ENCODE measurements at regions not wholly inside any gene's neighbourhood (a gene's known extent, or its start where the extent isn't known, plus 50 kb on each side); places are given as distances from the start of the nearest gene placed in this dataset.

DNA sequence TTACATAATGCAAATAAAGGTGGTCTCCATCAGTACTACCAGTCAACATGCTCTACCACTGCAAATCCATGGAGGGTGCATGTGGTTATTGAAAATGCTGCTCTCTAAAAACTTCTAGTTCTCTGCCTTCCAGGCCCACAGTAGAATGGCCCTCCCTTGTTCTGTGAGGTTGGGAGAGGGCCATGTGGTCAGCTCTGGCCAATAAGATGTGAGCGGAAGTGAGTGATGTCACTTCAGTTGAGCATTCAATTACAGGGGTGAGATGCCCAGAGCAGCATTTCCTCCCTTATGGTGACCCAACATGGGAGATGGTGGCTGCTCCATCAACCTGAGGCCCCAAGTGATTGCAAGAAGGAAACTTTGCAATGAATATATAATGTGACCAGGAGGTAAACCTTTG is 148.8 kb downstream of the CPEB2 start:
- TF ChIP-seq, protein P1, sequence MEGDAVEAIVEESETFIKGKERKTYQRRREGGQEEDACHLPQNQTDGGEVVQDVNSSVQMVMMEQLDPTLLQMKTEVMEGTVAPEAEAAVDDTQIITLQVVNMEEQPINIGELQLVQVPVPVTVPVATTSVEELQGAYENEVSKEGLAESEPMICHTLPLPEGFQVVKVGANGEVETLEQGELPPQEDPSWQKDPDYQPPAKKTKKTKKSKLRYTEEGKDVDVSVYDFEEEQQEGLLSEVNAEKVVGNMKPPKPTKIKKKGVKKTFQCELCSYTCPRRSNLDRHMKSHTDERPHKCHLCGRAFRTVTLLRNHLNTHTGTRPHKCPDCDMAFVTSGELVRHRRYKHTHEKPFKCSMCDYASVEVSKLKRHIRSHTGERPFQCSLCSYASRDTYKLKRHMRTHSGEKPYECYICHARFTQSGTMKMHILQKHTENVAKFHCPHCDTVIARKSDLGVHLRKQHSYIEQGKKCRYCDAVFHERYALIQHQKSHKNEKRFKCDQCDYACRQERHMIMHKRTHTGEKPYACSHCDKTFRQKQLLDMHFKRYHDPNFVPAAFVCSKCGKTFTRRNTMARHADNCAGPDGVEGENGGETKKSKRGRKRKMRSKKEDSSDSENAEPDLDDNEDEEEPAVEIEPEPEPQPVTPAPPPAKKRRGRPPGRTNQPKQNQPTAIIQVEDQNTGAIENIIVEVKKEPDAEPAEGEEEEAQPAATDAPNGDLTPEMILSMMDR (IDR thresholded peaks at IDR 0.05; ENCODE audit: insufficient read depth, low read depth, low read length), result no peak
- no peaks in the 10 kb centered on the region for H3K27me3 ChIP-seq (ENCODE audit: control insufficient read depth, insufficient read depth, low read length)
- ChIA-PET CTCF (no interaction called here), POLR2A (no interaction called here)
- no peak for DNase-seq (ENCODE audit: low read depth)
- no peak overlapping the region for H3K4me3 ChIP-seq (ENCODE audit: low read depth, low read length)
- no peaks in the 10 kb centered on the region for H3K36me3 ChIP-seq (ENCODE audit: control insufficient read depth, insufficient read depth, low read length)

DNA sequence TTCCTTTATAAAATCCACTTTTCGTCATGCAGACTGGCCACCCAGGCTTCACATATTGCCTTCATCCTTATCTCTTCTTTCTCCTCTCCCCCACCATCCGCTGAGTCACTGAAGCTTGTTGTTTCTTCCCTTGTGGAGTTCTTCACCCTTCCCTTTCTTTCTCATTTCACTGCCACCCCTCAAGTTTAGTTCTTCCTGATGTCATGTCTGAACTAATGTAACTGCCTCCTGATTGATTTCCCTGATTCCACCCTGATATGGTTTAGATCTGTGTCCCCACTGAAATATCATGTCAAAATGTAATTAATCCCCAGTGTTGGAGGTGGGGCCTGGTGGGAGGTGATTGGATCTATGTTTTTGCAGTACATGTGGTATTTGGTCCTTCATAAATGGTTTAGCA is 151.4 kb downstream of the CPEB2 start:
- POLR2A ChIA-PET, result no interaction called here

DNA sequence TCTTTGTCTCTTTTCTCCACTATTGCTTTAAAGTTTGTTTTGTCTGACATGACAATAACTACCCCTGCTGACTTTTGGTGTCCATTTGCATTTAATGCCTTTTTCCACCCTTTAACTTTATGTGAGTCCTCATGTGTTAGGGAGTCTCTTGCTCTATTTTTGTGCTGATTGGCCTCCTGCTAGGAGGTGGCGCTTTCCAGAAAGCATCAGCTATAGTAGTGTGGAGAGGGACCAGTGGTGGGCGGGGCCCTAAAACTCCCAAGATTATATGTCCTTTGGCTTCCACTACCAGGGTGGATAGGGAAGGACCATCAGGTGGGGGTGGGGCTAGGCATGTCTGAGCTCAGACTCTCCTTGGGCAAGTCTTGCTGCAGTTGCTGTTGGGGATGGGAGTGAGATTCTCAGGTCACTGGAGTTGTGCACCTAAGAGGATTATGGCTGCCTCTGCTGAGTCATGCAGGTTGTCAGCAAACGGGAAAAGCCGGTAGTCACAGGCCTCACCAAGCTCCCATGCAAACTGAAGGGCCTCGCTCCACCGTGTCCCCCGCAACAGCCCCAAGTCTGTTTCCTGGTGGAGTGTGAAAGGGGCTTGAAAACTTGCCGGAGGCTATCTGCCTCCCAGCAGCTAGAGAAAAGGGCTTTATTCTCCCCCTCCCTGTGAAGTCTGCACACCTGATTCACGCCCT is 156.3 kb downstream of the CPEB2 start:
- ChIA-PET CTCF (interaction anchor here (2.3 kb wide), 1 partner anchor 9 kb away, joined by 8 read pairs; no protein-coding TSS in a partner anchor), POLR2A (no interaction called here)
- TF ChIP-seq, protein P1 (IDR thresholded peaks at IDR 0.05; ENCODE audit: insufficient read depth, low read depth, low read length), result no peak
- Histone ChIP-seq H3K4me3 (ENCODE audit: low read depth, low read length) (no peak overlapping the region), H3K36me3 (ENCODE audit: control insufficient read depth, insufficient read depth, low read length) (no peaks in the 10 kb centered on the region), H3K27me3 (ENCODE audit: control insufficient read depth, insufficient read depth, low read length) (no peaks in the 10 kb centered on the region; the same call in 1 of the 2 replicates)
- DNase-seq (ENCODE audit: low read depth), result no peak

More for the DNA sequence above, 151.4 kb downstream of the CPEB2 start:
- no peak overlapping the region for H3K4me3 ChIP-seq (ENCODE audit: low read depth, low read length)
- H3K27me3 ChIP-seq (ENCODE audit: control insufficient read depth, insufficient read depth, low read length), result no peaks in the 10 kb centered on the region
- TF ChIP-seq, protein P1 (IDR thresholded peaks at IDR 0.05; ENCODE audit: insufficient read depth, low read depth, low read length), result no peak
- no peak for DNase-seq (ENCODE audit: low read depth)
- H3K36me3 ChIP-seq (ENCODE audit: control insufficient read depth, insufficient read depth, low read length), result no peaks in the 10 kb centered on the region
- CTCF ChIA-PET, result interaction anchor here (1.1 kb wide), 1 partner anchor 10 kb away, joined by 3 read pairs; no protein-coding TSS in a partner anchor

DNA sequence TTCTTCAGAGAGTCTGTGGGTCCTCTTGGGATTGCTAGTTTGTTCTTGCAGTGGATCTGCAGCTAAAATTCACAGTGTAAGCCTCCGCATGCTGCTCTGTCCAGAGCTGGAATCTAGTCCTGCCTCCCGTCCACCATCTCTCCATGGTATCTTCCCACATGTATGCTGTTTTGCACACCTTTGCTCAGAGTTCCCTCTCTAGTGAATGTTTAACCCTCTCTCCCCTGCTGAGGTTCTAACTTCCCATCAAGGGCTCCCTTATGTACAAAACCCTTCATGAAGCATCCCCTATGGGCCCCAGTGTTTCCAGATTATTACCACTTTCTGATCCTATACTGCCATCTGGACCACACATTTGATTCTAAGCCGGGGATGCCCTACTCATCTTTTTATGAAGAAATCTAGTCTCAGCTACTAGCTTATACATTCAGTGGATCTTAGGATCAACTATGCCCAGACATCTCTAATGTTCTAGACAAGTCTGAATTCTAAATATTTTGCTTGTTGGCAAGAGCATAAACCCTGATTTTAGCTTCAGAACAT is 157.3 kb downstream of the CPEB2 start:
- TF ChIP-seq, protein P1 (IDR thresholded peaks at IDR 0.05; ENCODE audit: insufficient read depth, low read depth, low read length), result no peak
- H3K4me3 ChIP-seq (ENCODE audit: low read depth, low read length), result no peak overlapping the region
- DNase-seq (ENCODE audit: low read depth), result no peak
- H3K36me3 ChIP-seq (ENCODE audit: control insufficient read depth, insufficient read depth, low read length), result no peaks in the 10 kb centered on the region
- POLR2A ChIA-PET, result no interaction called here
- CTCF ChIA-PET, result interaction anchor here (0.6 to 2.3 kb wide), 5 partner anchors 9 to 1532 kb away, joined by 3 to 8 read pairs (median 3); no protein-coding TSS in a partner anchor
- no peaks in the 10 kb centered on the region; the same call in 1 of the 2 replicates for H3K27me3 ChIP-seq (ENCODE audit: control insufficient read depth, insufficient read depth, low read length)

DNA sequence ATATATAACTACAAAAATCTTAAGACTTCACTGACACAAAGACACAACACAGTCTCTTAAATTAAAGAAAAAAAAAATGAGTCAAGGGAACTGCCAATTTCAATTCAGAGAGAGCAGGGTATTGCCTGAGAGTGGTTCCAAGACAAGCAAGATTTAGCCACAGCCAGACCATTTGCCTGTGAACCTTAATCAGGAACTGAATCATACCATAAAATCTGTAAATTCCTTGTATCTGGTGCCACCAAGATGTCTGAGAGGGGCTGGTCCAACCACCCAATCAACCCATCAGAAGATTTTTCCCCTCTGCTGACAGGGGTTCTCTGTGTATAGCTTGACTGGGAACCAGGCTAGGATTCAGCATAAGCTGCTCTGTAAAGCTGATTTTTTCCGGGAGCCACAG is 159.2 kb downstream of the CPEB2 start:
- no peak for DNase-seq (ENCODE audit: low read depth)
- no peaks in the 10 kb centered on the region; the same call in 1 of the 2 replicates for H3K27me3 ChIP-seq (ENCODE audit: control insufficient read depth, insufficient read depth, low read length)
- H3K36me3 ChIP-seq (ENCODE audit: control insufficient read depth, insufficient read depth, low read length), result no peaks in the 10 kb centered on the region
- ChIA-PET POLR2A (no interaction called here), CTCF (interaction anchor here (0.7 kb wide), 2 partner anchors 150 to 1275 kb away, joined by 3 to 5 read pairs; no protein-coding TSS in a partner anchor)
- H3K4me3 ChIP-seq (ENCODE audit: low read depth, low read length), result no peak overlapping the region
- TF ChIP-seq, protein P1 (IDR thresholded peaks at IDR 0.05; ENCODE audit: insufficient read depth, low read depth, low read length), result no peak

All from BJ (cell line).